NCI-H1694 (cell line): ENCODE measurements at regions not wholly inside any gene's neighbourhood (a gene's known extent, or its start where the extent isn't known, plus 50 kb on each side); places are given as distances from the start of the nearest gene placed in this dataset.
"Not testable (repeated sequence)": the region's sequence is repeated elsewhere in the genome, so short reads cannot be mapped to it uniquely, and the experiment has no call there.

Experiments
- DNase-seq: peaks from one replicate; lab custom pipeline; 2025; lab: John Stamatoyannopoulos, UW

DNA sequence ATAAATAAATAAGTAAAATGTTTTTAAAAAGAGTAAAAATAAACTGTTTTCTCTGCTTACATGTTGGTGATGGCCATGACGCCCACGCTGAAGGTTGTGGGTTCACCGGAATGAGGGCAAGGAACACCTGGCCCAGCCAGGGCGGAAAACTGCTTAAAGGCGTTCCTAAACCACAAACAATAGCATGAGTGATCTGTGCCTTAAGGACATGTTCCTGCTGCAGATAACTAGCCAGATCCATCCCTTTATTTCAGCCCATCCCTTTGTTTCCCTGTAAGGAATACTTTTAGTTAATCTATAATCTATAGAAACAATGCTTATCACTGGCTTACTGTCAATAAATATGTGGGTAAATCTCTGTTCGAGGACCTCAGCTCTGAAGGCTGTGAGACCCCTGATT, 63.3 kb upstream of the CEP78 start:
- not testable (repeated sequence) for DNase-seq

DNA sequence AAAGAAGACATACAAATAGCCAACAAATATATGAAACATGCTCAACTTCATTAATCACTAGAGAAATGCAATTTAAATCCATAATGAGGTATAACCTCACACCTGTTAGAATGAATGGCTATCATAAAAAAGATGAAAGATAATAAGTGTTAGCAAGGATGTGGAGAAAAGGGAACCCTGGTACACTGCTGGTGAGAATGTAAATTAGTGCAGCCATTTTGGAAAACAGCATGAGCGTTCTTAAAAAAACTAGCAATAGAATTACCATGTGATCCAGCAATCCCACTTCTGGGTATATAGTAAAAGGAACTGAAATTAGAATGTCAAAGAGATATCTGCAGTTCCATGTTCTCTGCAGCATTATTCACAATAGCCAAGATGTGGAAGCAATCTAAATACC, 64.2 kb upstream of the CEP78 start:
- no peak for DNase-seq

DNA sequence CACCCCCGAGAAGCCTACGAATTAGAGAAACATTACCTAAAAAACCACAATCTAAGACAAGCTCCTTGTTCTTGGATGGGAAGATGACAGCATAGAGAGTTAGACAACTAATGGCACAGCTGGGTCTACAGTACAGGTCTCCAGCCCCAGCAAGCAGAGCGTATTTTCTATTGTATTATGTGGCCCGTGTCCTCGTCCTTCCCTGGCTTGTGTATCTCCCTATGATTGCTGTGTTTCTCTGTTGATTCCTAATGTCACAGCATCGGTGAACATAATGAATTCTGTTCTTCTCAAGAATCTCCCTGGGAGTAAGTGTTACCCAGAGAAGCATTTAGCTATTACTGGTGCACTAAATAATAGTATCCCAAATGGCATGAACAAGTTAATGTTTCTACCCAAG, 66.8 kb upstream of the CEP78 start:
- no peak for DNase-seq

DNA sequence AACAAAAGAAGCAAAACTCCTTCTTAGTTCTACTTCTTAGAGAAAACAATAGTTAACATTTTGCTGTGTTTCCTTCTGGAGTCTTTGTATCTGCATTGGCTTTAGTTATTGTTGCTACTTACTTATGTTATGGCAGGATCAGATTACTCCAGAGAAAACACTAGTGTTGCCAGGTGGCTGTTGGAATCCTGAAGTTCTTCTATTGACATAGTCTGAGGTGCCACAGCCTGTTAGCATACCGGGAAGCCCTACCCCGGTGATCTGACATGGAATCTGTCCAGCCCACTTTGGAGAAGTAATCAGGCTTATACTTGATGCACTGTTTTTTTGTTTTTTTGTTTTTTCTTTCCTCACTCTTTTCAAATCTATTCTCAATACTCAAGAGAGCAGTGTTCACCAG, 68.5 kb upstream of the CEP78 start:
- no peak for DNase-seq

DNA sequence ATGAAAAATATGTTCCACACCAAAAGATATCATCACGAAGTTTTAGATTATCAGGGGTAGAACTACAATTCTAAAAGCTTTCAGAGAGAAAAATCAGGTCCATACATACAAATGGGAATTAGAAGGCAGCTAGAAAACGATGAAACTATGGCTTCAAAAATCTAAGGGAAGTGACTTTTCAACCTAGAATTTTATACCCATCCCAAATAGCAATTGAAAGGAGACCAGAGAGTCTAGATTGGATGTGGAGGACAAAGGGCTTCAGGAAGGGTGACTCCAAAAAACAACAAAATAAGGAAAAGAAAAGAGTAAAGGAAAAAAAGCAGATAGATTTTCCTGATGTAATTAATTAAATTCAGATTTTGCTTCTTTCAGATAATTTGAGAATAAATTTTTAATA, 72.0 kb upstream of the CEP78 start:
- no peak for DNase-seq

DNA sequence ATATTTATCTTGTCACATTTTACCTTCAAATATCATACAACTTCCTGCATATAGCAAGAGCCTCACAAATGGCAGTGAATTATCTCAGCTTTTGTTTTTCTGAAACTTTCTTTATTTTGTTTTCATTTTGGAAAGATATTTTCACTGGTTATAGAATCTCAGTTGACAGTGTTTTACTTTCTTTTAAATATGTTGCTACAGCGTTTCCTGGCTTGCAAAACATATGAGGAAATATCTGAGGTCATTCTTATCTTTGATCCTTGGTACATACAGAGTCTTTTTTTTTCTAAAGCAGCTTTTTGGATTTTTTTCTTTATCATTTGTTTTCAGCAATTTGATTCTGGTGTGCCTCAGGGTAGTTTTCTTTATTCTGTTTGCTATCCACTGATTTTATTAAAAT, 77.6 kb upstream of the CEP78 start:
- DNase-seq = no peak

DNA sequence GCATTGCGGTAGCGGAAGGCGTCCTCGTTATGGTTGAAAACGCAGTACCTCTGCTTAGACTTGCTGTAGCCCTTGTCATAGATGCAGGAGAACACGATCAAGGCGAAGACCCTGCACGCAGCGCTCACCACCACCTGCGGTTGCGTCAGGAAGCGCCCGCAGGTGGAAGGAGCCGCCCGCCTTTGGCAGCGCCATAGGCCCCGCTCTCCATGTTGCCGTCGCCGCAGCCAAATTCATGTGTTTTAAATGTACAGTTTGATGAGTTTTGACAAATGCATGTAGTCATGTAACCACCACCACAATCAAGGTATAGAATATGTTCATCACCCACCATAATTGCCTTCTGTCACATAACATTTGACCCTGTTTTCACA, 84.9 kb upstream of the CEP78 start:
- DNase-seq = no peak

DNA sequence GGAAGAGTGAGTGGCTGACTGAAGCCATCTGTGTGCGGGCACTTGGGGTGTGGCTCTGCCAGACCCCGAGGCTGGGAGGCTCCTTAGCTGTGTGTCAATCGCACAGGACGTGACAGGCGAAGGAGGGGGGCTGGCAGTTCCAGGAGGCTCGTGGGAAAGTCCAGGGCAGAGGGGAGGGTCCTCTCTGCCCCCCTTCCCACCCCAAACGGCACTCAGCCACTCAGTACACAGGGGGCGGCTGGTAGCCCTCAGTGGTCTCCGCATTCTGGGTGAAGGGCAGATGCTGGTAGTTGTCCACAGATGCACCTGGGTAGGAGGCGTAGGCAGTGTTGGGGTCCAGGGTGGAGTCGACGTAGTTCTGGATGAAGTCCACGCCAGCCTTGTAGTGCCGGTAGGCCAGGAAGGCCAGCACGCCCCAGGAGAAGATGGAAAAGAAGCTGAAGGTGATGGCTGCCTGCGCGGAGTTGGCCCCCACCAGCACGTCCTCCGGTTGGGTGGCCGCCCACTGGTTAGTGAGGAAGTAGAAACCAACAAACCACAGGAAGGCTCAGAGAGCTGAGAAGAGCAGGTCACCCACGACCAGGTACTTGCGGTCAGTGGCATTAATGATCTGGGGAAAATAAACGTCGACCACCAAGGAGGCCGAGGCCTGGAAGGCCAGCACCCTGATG, 85.4 kb upstream of the CEP78 start:
- DNase-seq = no peak

DNA sequence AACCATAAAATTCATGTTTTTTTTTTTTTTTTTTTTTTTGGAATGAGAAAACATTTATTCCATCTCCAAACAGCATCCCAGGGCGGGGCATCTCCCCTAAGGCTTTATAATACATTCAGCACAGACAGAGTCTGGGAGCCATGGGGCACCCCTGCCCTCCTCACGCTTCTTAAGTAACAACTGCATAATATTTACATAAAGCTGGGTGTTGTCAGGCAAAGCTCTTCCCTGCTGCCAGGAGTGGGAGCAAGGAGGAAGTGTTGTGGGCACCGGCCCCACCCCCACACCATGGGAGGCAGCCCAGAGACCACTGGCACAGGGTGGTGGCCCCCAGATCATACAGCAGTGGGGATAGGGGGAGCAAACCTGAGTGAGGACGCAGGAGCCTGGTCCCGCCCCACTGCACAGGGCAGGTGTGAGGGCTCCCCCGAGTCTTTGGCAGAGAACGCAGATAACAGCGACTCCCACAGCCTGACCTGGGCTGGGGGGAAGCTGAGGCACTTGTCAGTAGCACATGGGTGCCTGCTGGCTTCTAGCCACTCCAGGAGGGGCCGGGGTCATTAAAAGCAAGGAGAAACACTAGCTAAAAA, 86.1 kb upstream of the CEP78 start:
- DNase-seq = no peak

DNA sequence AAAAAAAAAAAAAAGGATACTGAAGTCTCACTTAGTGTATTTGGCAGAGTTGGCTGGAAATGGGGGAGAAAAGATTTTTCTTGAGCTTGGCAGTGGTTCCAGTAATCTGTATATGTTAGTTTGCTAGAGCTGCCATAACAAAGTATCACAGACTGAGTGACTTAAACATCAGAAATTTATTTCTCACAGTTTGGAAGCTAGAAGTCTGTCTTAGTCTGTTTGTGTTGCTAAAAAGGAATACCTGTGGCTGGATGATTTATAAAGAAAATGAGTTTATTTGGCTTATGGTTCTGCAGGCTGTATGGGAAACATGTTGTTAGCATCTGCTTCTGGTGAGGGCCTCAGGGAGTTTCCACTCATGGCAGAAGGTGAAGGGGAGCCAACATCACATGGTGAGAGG, 89.6 kb upstream of the CEP78 start:
- no peak for DNase-seq

DNA sequence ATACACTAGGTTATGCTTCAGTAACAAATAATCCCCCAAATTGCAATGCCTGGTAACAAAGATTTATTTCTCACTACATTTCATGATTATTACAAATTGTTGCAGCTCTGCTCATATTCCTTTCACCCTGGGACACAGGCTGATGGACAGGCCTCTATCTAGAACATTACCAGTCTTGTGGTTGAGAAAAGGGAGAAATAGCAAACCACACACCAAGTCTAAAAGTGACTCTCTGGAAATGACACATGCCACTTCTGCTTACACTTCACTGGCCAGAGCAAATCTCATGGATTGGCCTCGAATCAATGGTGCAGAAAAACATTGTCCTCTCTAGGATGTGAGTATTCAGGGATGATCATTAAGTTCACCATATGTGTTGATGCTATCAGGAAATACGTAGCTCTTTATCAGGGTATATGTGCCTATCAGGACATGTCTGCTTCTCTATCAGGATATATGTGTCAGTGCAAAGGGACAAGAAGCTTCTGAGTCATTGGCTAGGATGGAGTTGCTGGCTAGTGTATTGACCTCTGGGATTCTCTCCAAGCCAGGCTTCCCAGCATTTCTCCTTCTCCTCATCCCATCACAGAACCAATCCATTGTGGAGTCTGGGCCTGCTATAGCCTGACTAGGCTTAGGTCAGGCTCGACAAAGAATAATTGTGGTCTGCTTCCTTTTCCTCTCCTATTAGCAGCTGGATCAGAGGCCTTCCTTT, 91.1 kb upstream of the CEP78 start:
- no peak for DNase-seq

DNA sequence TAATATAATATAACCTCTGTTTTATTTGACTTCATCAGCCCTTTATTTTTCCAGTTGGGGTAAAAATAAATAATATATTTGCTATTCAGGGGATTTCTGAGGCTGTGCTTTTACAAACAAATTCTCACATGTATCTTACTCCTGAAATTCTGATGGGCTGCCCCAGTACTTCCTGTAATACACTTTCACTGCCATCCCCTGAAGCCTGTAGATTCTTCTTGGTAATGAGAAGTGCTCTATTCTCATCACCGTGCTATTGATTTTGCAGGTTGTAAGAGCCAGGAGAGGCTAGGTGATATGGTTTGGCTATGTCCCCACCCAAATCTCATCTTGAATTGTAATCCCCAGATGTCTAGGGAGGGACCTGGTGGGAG, 91.9 kb upstream of the CEP78 start:
- DNase-seq = no peak

DNA sequence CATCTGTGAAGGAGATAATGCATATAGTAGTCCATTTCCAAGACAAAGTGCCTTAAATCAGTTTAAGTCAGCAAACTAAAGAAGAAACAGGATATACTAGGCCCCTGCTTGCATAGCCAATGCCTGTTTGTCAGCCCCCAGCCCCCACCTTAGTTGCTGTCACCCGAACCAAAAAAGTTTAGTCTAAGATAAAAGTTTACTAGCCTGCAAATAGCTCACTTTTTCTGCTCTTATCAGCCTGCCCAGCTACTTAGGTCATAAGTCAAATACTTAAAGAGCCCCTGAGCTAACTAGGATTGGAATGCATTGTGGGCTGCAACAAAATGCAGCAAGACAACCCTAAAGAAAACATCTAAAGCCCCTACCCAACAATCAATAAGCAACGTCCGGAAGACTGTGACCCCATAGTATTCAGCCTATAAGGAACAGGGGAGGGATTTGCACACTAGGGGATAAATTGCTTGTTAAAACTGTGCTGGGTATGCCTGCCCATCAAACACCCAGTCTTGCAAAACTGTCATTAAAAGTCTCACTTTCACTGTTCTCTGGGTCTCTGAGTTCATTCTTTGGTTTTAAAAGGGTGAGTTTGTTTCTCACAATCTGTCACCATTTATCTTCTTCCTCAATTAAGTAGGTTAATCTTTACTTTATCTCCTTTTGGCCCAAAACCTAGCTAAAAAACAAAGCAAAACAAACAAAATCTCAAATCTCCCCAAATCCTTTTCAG, 92.4 kb upstream of the CEP78 start:
- DNase-seq = no peak

DNA sequence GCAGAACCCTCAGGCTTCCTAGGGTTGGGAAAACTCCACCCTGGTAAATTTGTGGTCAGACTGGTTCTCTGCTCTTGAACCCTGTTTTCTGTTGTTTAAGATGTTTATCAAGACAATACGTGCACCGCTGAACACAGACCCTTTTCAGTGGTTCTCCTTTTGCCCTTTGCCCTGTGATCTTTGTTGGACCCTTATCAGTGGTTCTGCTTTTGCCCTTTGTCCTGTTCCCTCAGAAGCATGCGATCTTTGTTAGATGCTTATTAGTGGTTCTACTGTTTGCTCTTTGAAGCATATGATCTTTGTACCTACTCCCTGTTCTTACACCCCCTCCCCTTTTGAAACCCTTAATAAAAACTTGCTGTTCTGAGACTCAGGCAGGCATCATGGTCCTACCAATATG, 93.6 kb upstream of the CEP78 start:
- not testable (repeated sequence) for DNase-seq

DNA sequence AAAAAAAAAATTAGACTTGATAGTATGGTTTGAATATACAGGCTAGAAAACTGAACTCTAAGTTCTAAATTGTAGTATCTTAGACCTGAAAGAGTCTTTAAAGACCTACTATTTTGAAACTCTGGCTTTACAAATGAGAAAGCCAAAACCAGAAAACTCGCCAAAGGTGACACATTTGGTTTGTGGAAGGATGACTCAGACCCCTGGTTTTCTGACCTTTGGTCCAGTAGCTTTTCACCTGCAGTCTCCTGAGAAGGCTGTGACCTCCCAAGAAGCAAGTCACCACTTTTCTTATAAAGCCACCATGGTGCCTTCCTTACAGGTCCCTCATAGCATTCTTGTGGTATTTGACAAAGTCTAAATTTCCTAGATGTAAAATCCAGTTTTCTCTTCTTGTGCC, 102.1 kb upstream of the CEP78 start:
- DNase-seq = no peak

DNA sequence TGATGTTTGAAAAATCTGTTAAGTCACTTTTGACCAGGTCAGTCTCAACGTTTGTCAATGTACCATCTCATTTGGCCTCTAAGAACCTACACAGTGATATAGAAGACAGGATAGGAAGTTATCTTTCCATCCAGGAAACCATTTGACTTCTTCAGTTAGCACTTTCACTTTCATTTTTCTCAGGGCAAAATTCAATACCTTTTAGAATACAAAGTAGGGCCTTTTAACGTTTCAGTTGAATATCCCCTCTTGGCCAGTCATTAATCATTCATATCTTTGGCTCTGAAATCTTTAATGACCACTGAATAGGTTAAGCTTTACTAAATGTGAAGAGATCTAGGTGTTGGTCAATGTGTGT, 101.1 kb upstream of the GNAQ start:
- no peak for DNase-seq

DNA sequence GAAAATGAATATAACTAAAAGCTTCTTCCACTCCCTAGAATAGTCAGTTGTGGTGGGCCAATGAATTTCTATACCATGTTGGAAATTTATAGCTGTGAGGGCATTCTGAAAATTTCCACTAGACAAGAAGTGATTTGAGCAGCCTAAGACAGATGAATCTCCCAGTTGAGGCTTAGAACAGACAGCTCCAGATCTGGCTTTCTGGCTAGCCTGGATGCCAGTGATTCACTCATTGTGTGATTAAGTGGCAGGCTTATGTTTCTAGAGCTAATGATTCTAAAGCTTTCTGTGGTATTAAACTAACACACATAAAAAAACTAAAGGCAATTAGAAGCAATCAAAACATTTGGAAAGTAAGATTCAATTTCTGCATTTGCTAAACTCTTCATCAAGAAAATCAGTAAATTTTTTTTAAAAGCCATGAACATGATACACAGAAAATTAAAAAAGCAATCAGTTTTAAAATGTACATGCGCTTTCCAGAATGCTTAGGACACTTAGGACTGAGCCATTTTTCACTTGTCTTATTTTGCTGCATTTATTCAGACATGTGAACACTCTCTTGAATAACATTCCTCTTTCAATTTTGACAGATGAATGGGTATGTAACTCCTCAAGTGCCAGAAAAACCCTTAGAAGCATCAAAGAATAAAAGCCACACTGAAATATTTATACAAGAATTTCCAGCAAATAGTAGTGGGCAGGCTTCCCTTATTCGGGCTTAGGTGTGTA, 100.5 kb upstream of the GNAQ start:
- DNase-seq = no peak

DNA sequence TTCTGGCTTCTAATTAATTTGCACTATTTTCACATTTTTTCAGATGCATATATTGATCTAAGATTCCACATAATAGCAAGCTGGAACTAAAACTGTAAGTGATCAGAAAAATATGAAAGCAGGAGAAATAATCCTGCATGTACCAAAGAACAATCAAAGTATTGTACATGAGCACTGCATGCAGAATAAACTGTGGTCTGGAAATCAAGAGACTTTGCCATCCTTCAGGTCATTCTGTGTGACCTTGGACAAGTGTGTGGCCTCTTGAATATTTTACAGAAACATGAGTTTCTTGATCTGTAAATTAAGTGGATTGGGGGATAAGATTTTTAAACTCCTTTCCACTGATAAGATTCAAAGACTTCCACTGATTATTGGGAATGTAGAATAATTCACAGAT, 99.2 kb upstream of the GNAQ start:
- DNase-seq = no peak

DNA sequence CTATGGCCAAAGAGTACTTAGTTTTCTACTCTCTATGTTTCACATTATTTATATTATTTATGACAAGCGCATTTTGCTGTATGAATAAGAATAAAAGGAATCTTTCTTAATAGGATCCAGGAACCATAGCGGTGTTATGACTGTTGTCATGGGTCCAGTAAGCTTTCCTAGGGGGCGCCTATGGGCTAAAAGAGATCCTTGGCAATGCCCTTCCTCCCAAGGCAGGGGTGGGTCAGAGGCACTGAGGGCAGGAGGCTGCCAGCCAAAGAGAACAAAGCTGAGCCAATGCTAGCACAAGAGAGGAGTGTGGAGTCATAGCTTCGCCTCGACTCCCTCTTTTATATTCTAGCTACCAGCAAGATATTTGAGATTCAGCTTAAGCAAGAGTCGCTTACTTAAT, 98.4 kb upstream of the GNAQ start:
- no peak for DNase-seq

DNA sequence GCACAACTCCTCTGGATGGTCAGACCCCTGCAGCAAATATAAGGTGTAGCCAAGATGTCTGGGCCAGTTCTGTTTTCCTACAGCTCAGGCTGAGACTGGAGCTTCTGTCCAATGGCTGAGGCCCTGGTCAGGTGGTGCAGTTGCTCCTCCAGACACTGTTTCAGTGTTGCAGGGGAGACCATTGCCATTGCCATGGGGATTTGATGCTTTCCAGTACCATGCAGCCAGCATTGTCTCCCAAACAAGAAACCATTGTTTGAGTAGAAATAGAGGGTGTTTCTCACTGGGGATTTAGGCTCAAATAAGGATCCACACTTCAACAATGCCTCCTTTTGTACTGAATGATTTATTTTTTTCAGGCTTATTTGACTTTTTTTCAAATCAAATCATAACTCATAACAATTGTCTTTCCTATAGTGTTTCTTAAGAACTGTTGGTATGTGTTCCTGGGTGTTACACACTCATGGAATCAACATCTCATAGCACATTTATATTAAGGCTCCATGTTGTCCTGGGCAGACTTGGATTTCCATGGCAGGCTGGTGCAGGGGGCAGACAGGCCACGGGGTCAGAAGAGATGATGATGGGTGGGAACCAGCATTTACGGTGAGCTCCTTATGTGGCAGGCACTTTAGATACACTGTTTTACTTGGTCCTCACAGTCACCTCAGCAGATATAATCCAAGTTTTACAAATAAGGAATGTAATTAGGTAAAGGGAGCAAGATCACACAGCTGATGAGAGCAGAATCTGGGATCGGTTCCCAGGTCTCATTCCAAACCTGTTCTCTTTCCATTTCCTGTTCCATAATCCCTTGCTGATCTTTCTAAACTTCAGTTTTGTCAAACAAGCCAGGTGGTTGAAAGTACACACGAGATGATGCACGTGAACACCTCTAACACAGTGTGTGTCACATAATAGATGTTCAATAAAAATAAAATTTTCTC, 95.9 kb upstream of the GNAQ start:
- DNase-seq = no peak

DNA sequence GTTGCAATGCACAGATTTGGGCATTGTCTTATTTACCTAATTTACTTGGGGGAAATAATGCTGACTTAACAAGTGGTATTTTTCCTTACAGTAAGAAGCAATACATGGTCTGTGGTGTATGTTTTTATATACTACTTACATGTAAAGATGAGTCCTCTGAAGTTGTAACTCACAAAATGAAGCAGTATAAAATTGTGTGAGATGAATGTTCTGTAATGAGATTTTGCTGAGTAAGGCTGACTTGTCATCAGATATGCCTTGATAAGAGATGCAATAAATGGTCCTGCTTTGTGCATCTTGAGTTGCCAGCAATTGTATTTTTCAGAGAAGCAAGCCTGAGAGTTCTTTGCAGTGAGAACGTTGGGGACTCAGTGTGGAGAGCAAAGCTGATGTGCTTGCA, 92.2 kb upstream of the GNAQ start:
- no peak for DNase-seq
